ENCODE measurements at regions not wholly inside any gene's neighbourhood (a gene's known extent, or its start where the extent isn't known, plus 50 kb on each side); places are given as distances from the start of the nearest gene placed in this dataset.

- ATAC-seq = no peak
- Mint-ChIP-seq H3K4me1 (peaks cover 27% of the 10 kb centered on the region), H3K36me3 (no peaks in the 10 kb centered on the region), H3K27me3 (ENCODE audit: low read depth) (no peaks in the 10 kb centered on the region), H3K9me3 (peaks cover 11% of the 10 kb centered on the region), H3K27ac (no peak overlapping the region), H3K4me3 (no peak overlapping the region)
- CTCF ChIA-PET = no interaction called here
- TF ChIP-seq ZNF317 (CRISPR knock-in tag; IDR thresholded peaks at IDR 0.05; ENCODE audit: borderline replicate concordance, low read depth) (no peak), ZNF423 (CRISPR knock-in tag; IDR thresholded peaks at IDR 0.05) (no peak), ZNF396 (CRISPR knock-in tag; IDR thresholded peaks at IDR 0.05; ENCODE audit: borderline replicate concordance) (no peak), ATF2 (CRISPR knock-in tag; IDR thresholded peaks at IDR 0.05; ENCODE audit: borderline replicate concordance, low read depth) (no peak), ZBTB21 (CRISPR knock-in tag; IDR thresholded peaks at IDR 0.05; ENCODE audit: borderline replicate concordance) (no peak), ZNF232 (CRISPR knock-in tag; IDR thresholded peaks at IDR 0.05) (no peak), CTCF (IDR thresholded peaks at IDR 0.05) (no peak), TCF7 (CRISPR knock-in tag; IDR thresholded peaks at IDR 0.05; ENCODE audit: low read depth) (no peak), ZNF532 (CRISPR knock-in tag; IDR thresholded peaks at IDR 0.05; ENCODE audit: borderline replicate concordance) (no peak), NR3C1 (CRISPR knock-in tag; conservative IDR thresholded peaks at IDR 0.05; ENCODE audit: low read depth) (no peak), MLX (CRISPR knock-in tag; IDR thresholded peaks at IDR 0.05) (no peak), PRRX2 (CRISPR knock-in tag; IDR thresholded peaks at IDR 0.05) (no peak), CBFB (CRISPR knock-in tag; IDR thresholded peaks at IDR 0.05; ENCODE audit: low read depth) (no peak), FOXJ3 (CRISPR knock-in tag; IDR thresholded peaks at IDR 0.05; ENCODE audit: borderline replicate concordance) (no peak), ZNF138 (CRISPR knock-in tag; conservative IDR thresholded peaks at IDR 0.05) (no peak), AR (CRISPR knock-in tag; IDR thresholded peaks at IDR 0.05) (no peak), ZNF263 (CRISPR knock-in tag; IDR thresholded peaks at IDR 0.05; ENCODE audit: low read depth) (no peak), NFATC4 (CRISPR knock-in tag; IDR thresholded peaks at IDR 0.05) (no peak)
- POLR2A ChIA-PET = no interaction called here
- no peak for DNase-seq (ENCODE audit: low spot score)
Observed at GRCh38 chr4:38413524-38414341, 250.3 kb upstream of the KLF3 start.
